ENCODE measurements at regions not wholly inside any gene's neighbourhood (a gene's known extent, or its start where the extent isn't known, plus 50 kb on each side); places are given as distances from the start of the nearest gene placed in this dataset.

DNA sequence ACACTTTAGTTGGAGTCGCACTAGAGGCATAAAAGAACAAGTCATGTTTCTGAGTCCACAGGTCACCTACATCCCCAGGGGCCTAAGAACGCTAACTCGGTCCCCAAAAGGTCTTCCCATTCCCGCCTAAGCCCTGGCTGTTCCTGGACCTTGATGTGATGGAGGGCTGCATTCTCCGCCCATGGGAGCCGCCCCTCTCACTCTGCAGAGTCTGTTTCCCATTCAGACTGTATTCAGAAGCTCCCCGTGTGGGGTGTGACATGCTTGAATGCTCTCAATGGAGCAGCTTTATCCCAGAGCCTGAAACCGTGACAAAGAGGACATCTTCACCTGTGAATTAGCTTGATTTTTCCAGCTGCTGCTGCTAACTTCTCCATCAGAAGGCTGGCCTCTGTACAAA lies 319.0 kb upstream of the KLHL29 start:
- Histone ChIP-seq H3K27me3 (no peaks in the 10 kb centered on the region), H3K36me3 (no peaks in the 10 kb centered on the region), H3K9me3 (no peaks in the 10 kb centered on the region), H3K4me1 (peaks cover 4% of the 10 kb centered on the region), H3K4me3 (no peak overlapping the region), H3K27ac (no peak overlapping the region)
- peak in 1 of 2 donors; percentile 58 for DNase-seq (ENCODE audit: extremely low spot score in 2 of 2)
- intact Hi-C loops (cut with DNase I), result no loop called here
- TF ChIP-seq, protein P1, sequence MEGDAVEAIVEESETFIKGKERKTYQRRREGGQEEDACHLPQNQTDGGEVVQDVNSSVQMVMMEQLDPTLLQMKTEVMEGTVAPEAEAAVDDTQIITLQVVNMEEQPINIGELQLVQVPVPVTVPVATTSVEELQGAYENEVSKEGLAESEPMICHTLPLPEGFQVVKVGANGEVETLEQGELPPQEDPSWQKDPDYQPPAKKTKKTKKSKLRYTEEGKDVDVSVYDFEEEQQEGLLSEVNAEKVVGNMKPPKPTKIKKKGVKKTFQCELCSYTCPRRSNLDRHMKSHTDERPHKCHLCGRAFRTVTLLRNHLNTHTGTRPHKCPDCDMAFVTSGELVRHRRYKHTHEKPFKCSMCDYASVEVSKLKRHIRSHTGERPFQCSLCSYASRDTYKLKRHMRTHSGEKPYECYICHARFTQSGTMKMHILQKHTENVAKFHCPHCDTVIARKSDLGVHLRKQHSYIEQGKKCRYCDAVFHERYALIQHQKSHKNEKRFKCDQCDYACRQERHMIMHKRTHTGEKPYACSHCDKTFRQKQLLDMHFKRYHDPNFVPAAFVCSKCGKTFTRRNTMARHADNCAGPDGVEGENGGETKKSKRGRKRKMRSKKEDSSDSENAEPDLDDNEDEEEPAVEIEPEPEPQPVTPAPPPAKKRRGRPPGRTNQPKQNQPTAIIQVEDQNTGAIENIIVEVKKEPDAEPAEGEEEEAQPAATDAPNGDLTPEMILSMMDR (IDR thresholded peaks at IDR 0.05), result no peak
- no peak for TF ChIP-seq POLR2AphosphoS5 (IDR thresholded peaks at IDR 0.05; ENCODE audit: insufficient read depth in 1 of 2, low read depth in 1 of 2)
- TF ChIP-seq POLR2A (IDR thresholded peaks at IDR 0.05), result no peak

GRCh38 chr2:23066686-23067085 lies 318.3 kb upstream of the KLHL29 start:
- H3K4me1 ChIP-seq, result peaks cover 4% of the 10 kb centered on the region
- no peak overlapping the region for H3K27ac ChIP-seq
- H3K9me3 ChIP-seq, result no peaks in the 10 kb centered on the region
- no peak overlapping the region for H3K4me3 ChIP-seq
- DNase-seq (ENCODE audit: extremely low spot score in 2 of 2), result no peak
- TF ChIP-seq, protein P1 (IDR thresholded peaks at IDR 0.05), result no peak
- TF ChIP-seq POLR2AphosphoS5 (IDR thresholded peaks at IDR 0.05; ENCODE audit: insufficient read depth in 1 of 2, low read depth in 1 of 2) (no peak), POLR2A (IDR thresholded peaks at IDR 0.05) (no peak)
- H3K27me3 ChIP-seq, result no peaks in the 10 kb centered on the region
- intact Hi-C loops (cut with DNase I), result no loop called here
- H3K36me3 ChIP-seq, result no peaks in the 10 kb centered on the region

GRCh38 chr2:23069156-23069555 lies 315.8 kb upstream of the KLHL29 start:
- DNase-seq (ENCODE audit: extremely low spot score in 2 of 2), result peak in 1 of 2 donors; percentile 87
- TF ChIP-seq POLR2AphosphoS5 (IDR thresholded peaks at IDR 0.05; ENCODE audit: insufficient read depth in 1 of 2, low read depth in 1 of 2) (no peak), POLR2A (IDR thresholded peaks at IDR 0.05) (no peak)
- TF ChIP-seq, protein P1 (IDR thresholded peaks at IDR 0.05), result no peak
- Histone ChIP-seq H3K27me3 (no peaks in the 10 kb centered on the region), H3K4me1 (peaks cover 4% of the 10 kb centered on the region), H3K27ac (no peak overlapping the region), H3K9me3 (no peaks in the 10 kb centered on the region), H3K36me3 (no peaks in the 10 kb centered on the region), H3K4me3 (no peak overlapping the region)
- intact Hi-C loops (cut with DNase I), result no loop called here

DNA sequence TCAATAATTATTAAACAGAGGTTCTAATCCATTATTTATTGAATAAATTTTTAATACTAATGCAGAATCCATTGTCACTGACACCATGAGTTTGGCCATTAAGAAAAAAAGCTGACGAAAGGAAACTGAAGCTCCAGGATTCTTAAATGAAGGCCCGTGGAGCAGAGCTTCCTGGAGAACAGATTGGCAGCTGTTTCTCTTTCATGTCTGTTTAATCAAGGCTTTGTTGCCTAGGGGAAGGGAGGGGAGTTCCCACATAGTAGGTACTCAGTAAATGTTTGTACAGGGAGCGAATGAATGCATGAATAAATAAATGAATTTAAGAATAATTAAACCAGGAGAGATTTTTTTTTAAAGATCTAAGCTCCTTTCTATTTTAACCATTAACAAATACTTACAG lies 315.1 kb upstream of the KLHL29 start:
- DNase-seq (ENCODE audit: extremely low spot score in 2 of 2), result no peak
- Histone ChIP-seq H3K27me3 (no peaks in the 10 kb centered on the region), H3K4me3 (no peak overlapping the region), H3K9me3 (no peaks in the 10 kb centered on the region), H3K27ac (no peak overlapping the region), H3K4me1 (peaks cover 4% of the 10 kb centered on the region), H3K36me3 (no peaks in the 10 kb centered on the region)
- intact Hi-C loops (cut with DNase I), result no loop called here
- TF ChIP-seq POLR2AphosphoS5 (IDR thresholded peaks at IDR 0.05; ENCODE audit: insufficient read depth in 1 of 2, low read depth in 1 of 2) (no peak), POLR2A (IDR thresholded peaks at IDR 0.05) (no peak)
- TF ChIP-seq, protein P1 (IDR thresholded peaks at IDR 0.05), result no peak

GRCh38 chr2:23073056-23073455 lies 311.9 kb upstream of the KLHL29 start:
- Histone ChIP-seq H3K4me1 (no peaks in the 10 kb centered on the region), H3K36me3 (no peaks in the 10 kb centered on the region), H3K4me3 (no peak overlapping the region), H3K9me3 (no peaks in the 10 kb centered on the region), H3K27me3 (no peaks in the 10 kb centered on the region), H3K27ac (no peak overlapping the region)
- TF ChIP-seq POLR2AphosphoS5 (IDR thresholded peaks at IDR 0.05; ENCODE audit: insufficient read depth in 1 of 2, low read depth in 1 of 2) (no peak), POLR2A (IDR thresholded peaks at IDR 0.05) (no peak)
- TF ChIP-seq, protein P1 (IDR thresholded peaks at IDR 0.05), result no peak
- intact Hi-C loops (cut with DNase I), result no loop called here
- DNase-seq (ENCODE audit: extremely low spot score in 2 of 2), result no peak

Data from vagina (tissue), 2 donors.